BJ (cell line): ENCODE measurements at regions not wholly inside any gene's neighbourhood (a gene's known extent, or its start where the extent isn't known, plus 50 kb on each side); places are given as distances from the start of the nearest gene placed in this dataset.

Source experiments
- CTCF ChIA-PET: fragments of 350-600 bp; formaldehyde crosslinking; extraction: SDS; loops from one replicate; lab custom pipeline; 2021; ENCODE audit warnings: antibody characterized with exemption, inconsistent platforms; lab: Yijun Ruan, JAX
- POLR2A ChIA-PET: fragments of 300-600 bp; sonication (Branson Sonifier 250); formaldehyde crosslinking; extraction: SDS; loops from one replicate; lab custom pipeline; 2021; ENCODE audit warnings: antibody characterized with exemption; lab: Charles Lee
- DNase-seq: peaks from one replicate; pipeline ENCODE4 v3.0.0-alpha.2; 2011; ENCODE audit warnings: low read depth
- H3K27me3 ChIP-seq: 2 replicates; pipeline ENCODE4 v1.6.0; 2011; ENCODE audit warnings: low read length; ENCODE audit not compliant: control insufficient read depth, insufficient read depth
- H3K36me3 ChIP-seq: 2 replicates; pipeline ENCODE4 v1.5.1; 2011; ENCODE audit warnings: low read length; ENCODE audit not compliant: control insufficient read depth, insufficient read depth
- H3K4me3 ChIP-seq: 2 replicates; pipeline ENCODE4 v1.5.1; 2011; ENCODE audit warnings: low read depth, mild to moderate bottlenecking, control low read depth, low read length
- CTCF ChIP-seq: IDR thresholded peaks from 2 replicates; pipeline ENCODE4 v1.5.1; 2011; ENCODE audit warnings: low read depth, mild to moderate bottlenecking, control low read depth, inconsistent platforms, low read length, moderate library complexity; ENCODE audit not compliant: insufficient read depth

DNA sequence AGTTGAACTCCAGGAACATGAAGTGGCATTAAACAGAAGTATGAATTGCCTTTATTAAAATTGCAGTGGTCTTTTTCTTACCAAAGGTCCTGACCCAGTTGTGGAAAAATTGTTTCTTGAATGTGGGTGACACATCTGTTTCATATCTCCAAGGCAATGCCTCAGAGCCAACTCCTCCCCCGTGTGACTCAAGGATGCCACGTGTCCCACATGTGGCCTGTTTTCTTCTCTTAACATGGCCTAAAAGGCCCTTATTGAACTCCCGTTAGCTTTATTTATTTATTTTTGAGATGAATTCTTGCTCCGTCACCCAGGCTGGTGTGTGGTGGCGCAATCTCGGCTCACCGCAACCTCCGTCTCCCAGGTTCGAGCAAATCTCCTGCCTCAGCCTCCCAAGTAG is 128.4 kb upstream of the ESR1 start:
- ChIA-PET CTCF (interaction anchor here (1.2 to 1.8 kb wide), 2 partner anchors 11 to 594 kb away, joined by 3 to 5 read pairs; no protein-coding TSS in a partner anchor), POLR2A (no interaction called here)
- no peak for TF ChIP-seq CTCF
- Histone ChIP-seq H3K36me3 (no peaks in the 10 kb centered on the region), H3K27me3 (peaks cover 2% of the 10 kb centered on the region; the same call in 1 of the 2 replicates), H3K4me3 (no peak overlapping the region)
- DNase-seq = peak; percentile 75

DNA sequence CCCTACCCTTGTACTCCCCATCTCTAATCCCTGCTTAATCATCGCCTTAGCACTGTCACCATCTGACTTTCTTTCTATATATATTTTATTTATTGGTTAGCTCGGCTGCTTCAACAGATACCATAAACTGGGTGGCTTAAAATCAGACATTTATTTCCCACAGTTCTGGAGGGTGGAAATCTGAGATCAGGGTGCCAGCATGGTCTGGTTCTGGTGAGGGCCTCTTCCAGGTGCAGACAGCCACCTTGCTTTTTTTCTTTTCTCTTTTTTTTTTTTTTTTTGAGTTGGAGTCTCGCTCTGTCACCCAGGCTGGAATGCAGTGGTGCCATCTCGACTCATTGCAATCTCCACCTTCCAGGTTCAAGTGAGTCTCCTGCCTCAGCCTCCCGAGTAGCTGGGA is 127.5 kb upstream of the ESR1 start:
- CTCF ChIA-PET = interaction anchor here (0.6 to 1.8 kb wide), 2 partner anchors 11 to 1042 kb away, joined by 3 to 5 read pairs; no protein-coding TSS in a partner anchor
- Histone ChIP-seq H3K4me3 (no peak overlapping the region), H3K27me3 (peaks cover 2% of the 10 kb centered on the region; the same call in 1 of the 2 replicates), H3K36me3 (no peaks in the 10 kb centered on the region)
- DNase-seq = no peak
- POLR2A ChIA-PET = no interaction called here
- no peak for TF ChIP-seq CTCF

- H3K4me3 ChIP-seq = no peak overlapping the region
- CTCF ChIA-PET = interaction anchor here (0.6 to 1.8 kb wide), 2 partner anchors 10 to 29 kb away, joined by 3 to 5 read pairs; no protein-coding TSS in a partner anchor
- no peaks in the 10 kb centered on the region for H3K36me3 ChIP-seq
- no peak for TF ChIP-seq CTCF
- POLR2A ChIA-PET = no interaction called here
- H3K27me3 ChIP-seq = peaks cover 2% of the 10 kb centered on the region; the same call in 1 of the 2 replicates
- no peak for DNase-seq
Measured at GRCh38 chr6:151680846-151681432, 126.5 kb upstream of the ESR1 start.

DNA sequence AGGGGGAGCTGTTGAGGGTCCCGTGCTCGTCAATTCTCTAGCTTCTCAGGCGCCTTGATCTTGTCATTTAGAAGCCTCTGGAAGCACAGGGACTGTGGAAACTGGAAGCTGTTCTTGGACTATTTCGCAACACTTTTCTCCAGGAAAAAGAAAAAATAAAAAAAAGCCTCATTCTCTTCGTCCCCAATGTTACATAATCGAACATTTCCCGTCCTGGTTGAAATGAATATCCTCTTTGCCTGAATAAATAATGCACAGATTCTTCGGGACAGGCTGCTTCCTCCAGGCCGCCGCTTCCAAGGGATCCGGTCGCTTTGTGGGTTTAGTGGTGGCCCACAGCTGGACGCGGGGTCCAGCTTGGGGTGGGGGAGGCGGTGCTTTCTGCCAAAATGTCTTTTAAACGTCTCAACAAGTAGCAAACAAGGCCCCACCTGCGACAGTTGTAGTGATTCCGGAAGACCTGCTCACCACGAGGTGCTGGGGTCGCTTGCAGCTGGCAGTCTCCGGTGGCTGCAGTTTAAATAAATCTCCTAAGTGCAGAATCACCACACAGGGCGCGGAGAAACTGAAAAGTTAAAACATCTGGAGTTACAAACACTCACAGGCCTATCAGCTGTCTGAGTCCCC is 125.9 kb upstream of the ESR1 start:
- TF ChIP-seq CTCF = no peak
- POLR2A ChIA-PET = no interaction called here
- CTCF ChIA-PET = no interaction called here

DNA sequence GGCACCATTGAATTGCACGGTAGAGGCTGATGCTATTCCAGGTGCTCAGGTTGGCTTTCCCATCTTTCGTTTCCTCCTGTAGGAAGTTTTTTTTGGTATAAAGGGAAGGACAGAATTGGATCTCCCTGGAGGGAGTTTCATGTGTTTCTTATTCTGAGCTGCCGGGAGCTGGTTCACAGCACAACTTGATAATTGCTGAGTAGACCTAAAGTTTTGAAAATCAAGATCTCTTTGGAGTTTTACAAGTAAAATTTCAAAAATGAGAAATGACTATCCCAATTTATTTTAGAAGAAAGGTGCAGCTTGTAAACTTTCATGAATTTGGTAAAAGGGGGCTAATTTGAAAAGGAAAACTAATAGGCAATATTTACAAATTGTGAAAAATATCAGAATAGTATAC is 125.2 kb upstream of the ESR1 start:
- DNase-seq = no peak
- CTCF ChIA-PET = interaction anchor here (0.6 kb wide), 1 partner anchor 435 kb away, joined by 3 read pairs; no protein-coding TSS in a partner anchor

More for the DNA sequence above, 125.9 kb upstream of the ESR1 start:
- H3K27me3 ChIP-seq = peaks cover 2% of the 10 kb centered on the region; the same call in 1 of the 2 replicates
- H3K4me3 ChIP-seq = no peak overlapping the region
- H3K36me3 ChIP-seq = no peaks in the 10 kb centered on the region
- no peak for DNase-seq

More for the DNA sequence above, 125.2 kb upstream of the ESR1 start:
- POLR2A ChIA-PET = no interaction called here
- H3K27me3 ChIP-seq = peaks cover 3% of the 10 kb centered on the region; the same call in 1 of the 2 replicates
- TF ChIP-seq CTCF = no peak
- H3K36me3 ChIP-seq = no peaks in the 10 kb centered on the region
- H3K4me3 ChIP-seq = no peak overlapping the region
